Neural cell (in vitro differentiated cells): ENCODE measurements at regions not wholly inside any gene's neighbourhood (a gene's known extent, or its start where the extent isn't known, plus 50 kb on each side); places are given as distances from the start of the nearest gene placed in this dataset.

Source experiments
- EP300 ChIP-seq: fragments of 450-650 bp; conservative IDR thresholded peaks from 2 replicates; pipeline ENCODE4 v1.6.1; 2014; ENCODE audit warnings: antibody characterized with exemption, mild to moderate bottlenecking, moderate library complexity; ENCODE audit not compliant: poor library complexity, severe bottlenecking
- EZH2 ChIP-seq: fragments of 200-600, 300-800 bp; shearing (Covaris generic), sonication (generic); IDR thresholded peaks from 2 replicates; pipeline ENCODE4 v1.6.1; 2014; ENCODE audit warnings: antibody characterized with exemption, low read length, borderline replicate concordance, mild to moderate bottlenecking; ENCODE audit not compliant: insufficient read depth, poor library complexity, severe bottlenecking
- MXI1 ChIP-seq: fragments of 450-650 bp; conservative IDR thresholded peaks from 2 replicates; pipeline ENCODE4 v1.6.1; 2014; ENCODE audit warnings: antibody characterized with exemption, mild to moderate bottlenecking; ENCODE audit not compliant: poor library complexity, severe bottlenecking
- POLR2AphosphoS5 ChIP-seq: IDR thresholded peaks from 2 replicates; pipeline ENCODE4 v1.6.1; 2012
- RAD21 ChIP-seq: fragments of 450-650 bp; conservative IDR thresholded peaks from 2 replicates; pipeline ENCODE4 v1.6.1; 2014; ENCODE audit warnings: antibody characterized with exemption, mild to moderate bottlenecking, moderate library complexity
- SMC3 ChIP-seq: fragments of 450-650 bp; conservative IDR thresholded peaks from 2 replicates; pipeline ENCODE4 v1.6.1; 2014; ENCODE audit warnings: antibody characterized with exemption, mild to moderate bottlenecking, moderate library complexity; ENCODE audit not compliant: poor library complexity
- TAF1 ChIP-seq: IDR thresholded peaks from 2 replicates; pipeline ENCODE4 v1.6.1; 2012; ENCODE audit warnings: low read depth
- TF ChIP-seq, protein P1 (sequence below): fragments of 450-650 bp; IDR thresholded peaks from 2 replicates; pipeline ENCODE4 v1.5.1; 2014; ENCODE audit warnings: antibody characterized with exemption, mild to moderate bottlenecking, moderate library complexity; ENCODE audit not compliant: poor library complexity, severe bottlenecking
- TF ChIP-seq, protein P2 (sequence below): IDR thresholded peaks from 2 replicates; pipeline ENCODE4 v1.6.1; 2012; ENCODE audit warnings: borderline replicate concordance

DNA sequence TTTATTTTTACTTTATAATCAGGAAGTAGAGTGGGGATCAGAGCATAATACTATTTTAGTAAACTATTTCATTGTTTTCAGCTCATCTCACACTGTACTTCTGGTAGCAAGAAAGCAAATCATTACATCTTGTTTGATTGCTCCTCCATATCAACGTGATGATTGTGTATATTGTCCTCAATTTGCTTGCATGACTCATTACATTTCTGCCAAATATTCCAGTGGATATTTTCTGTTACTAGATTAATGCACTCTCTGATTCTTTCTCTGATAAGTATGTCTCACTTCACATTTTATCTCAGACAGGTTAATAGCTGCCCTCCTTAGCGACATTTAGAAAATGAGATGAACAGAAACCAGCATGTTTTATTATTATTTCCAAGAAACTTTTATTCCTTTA lies 1145.3 kb downstream of the OTOL1 start:
- TF ChIP-seq, protein P1, sequence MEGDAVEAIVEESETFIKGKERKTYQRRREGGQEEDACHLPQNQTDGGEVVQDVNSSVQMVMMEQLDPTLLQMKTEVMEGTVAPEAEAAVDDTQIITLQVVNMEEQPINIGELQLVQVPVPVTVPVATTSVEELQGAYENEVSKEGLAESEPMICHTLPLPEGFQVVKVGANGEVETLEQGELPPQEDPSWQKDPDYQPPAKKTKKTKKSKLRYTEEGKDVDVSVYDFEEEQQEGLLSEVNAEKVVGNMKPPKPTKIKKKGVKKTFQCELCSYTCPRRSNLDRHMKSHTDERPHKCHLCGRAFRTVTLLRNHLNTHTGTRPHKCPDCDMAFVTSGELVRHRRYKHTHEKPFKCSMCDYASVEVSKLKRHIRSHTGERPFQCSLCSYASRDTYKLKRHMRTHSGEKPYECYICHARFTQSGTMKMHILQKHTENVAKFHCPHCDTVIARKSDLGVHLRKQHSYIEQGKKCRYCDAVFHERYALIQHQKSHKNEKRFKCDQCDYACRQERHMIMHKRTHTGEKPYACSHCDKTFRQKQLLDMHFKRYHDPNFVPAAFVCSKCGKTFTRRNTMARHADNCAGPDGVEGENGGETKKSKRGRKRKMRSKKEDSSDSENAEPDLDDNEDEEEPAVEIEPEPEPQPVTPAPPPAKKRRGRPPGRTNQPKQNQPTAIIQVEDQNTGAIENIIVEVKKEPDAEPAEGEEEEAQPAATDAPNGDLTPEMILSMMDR = no peak
- no peak for TF ChIP-seq EP300
- no peak for TF ChIP-seq EZH2
- TF ChIP-seq RAD21 = no peak
- no peak for TF ChIP-seq POLR2AphosphoS5
- TF ChIP-seq TAF1 = no peak
- TF ChIP-seq, protein P2, sequence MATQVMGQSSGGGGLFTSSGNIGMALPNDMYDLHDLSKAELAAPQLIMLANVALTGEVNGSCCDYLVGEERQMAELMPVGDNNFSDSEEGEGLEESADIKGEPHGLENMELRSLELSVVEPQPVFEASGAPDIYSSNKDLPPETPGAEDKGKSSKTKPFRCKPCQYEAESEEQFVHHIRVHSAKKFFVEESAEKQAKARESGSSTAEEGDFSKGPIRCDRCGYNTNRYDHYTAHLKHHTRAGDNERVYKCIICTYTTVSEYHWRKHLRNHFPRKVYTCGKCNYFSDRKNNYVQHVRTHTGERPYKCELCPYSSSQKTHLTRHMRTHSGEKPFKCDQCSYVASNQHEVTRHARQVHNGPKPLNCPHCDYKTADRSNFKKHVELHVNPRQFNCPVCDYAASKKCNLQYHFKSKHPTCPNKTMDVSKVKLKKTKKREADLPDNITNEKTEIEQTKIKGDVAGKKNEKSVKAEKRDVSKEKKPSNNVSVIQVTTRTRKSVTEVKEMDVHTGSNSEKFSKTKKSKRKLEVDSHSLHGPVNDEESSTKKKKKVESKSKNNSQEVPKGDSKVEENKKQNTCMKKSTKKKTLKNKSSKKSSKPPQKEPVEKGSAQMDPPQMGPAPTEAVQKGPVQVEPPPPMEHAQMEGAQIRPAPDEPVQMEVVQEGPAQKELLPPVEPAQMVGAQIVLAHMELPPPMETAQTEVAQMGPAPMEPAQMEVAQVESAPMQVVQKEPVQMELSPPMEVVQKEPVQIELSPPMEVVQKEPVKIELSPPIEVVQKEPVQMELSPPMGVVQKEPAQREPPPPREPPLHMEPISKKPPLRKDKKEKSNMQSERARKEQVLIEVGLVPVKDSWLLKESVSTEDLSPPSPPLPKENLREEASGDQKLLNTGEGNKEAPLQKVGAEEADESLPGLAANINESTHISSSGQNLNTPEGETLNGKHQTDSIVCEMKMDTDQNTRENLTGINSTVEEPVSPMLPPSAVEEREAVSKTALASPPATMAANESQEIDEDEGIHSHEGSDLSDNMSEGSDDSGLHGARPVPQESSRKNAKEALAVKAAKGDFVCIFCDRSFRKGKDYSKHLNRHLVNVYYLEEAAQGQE = no peak
- TF ChIP-seq MXI1 = no peak
- TF ChIP-seq SMC3 = no peak
